Keratinocyte (primary cell): ENCODE measurements at regions not wholly inside any gene's neighbourhood (a gene's known extent, or its start where the extent isn't known, plus 50 kb on each side); places are given as distances from the start of the nearest gene placed in this dataset.

ENCODE experiments used
- CTCF ChIP-seq, 3 experiments: IDR thresholded peaks in 1 of 3; conservative IDR thresholded peaks in 1 of 3; optimal IDR thresholded peaks in 1 of 3; 2 replicates in 2 of 3; 3 replicates in 1 of 3; pipeline versions ENCODE3 to v1.5.1; 2011; ENCODE audit warnings: low read length in 3 of 3, mild to moderate bottlenecking in 3 of 3, moderate library complexity in 2 of 3, control low read depth in 1 of 3, inconsistent platforms in 1 of 3; ENCODE audit not compliant: insufficient read depth in 2 of 3; ENCODE audit errors: extremely low read depth in 1 of 3
- EZH2 ChIP-seq: IDR thresholded peaks from one replicate; pipeline ENCODE4 v1.6.1; 2012; ENCODE audit warnings: inconsistent platforms, mild to moderate bottlenecking, low read length, moderate library complexity

GRCh38 chr7:68550027-68550426 is 1048.2 kb upstream of the AUTS2 start:
- TF ChIP-seq CTCF (optimal IDR thresholded peaks at IDR 0.05 in 1 of 3, IDR thresholded peaks at IDR 0.05 in 1 of 3, conservative IDR thresholded peaks at IDR 0.05 in 1 of 3; ENCODE audit: extremely low read depth in 1 of 3, insufficient read depth in 2 of 3, low read length in 3 of 3) (no peak), EZH2 (no peak)
